Astrocyte (in vitro differentiated cells and primary cell): ENCODE measurements at regions not wholly inside any gene's neighbourhood (a gene's known extent, or its start where the extent isn't known, plus 50 kb on each side); places are given as distances from the start of the nearest gene placed in this dataset.

ENCODE experiments used
- EZH2 ChIP-seq: IDR thresholded peaks from 2 replicates; pipeline ENCODE4 v1.6.1; 2012; ENCODE audit warnings: mild to moderate bottlenecking, low read length, inconsistent platforms; ENCODE audit not compliant: insufficient read depth
- TF ChIP-seq, protein P1 (sequence below): IDR thresholded peaks from 2 replicates; pipeline ENCODE4 v1.5.1; 2011; ENCODE audit warnings: low read depth, mild to moderate bottlenecking, inconsistent platforms, low read length, moderate library complexity; ENCODE audit not compliant: insufficient read depth

DNA sequence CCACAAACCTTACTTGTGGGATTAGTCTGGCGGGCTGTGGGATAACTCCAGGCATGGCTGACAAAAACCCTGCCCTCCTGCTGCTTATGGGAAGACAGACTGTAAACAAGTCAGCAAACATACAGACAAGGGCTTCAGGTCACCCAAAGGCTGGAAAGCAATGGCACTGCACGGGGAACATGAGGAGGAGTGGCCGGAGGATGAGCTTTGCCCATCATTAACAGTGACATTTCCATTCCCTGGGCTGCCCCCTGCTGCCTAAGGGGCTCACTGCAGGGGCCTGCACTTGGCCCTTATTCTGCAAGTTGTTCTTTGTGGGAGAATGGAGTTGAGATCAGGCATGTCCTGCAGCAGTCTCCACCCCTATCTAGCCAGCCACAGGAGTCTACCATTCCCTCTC is 91.3 kb downstream of the UQCRFS1 start:
- TF ChIP-seq, protein P1, sequence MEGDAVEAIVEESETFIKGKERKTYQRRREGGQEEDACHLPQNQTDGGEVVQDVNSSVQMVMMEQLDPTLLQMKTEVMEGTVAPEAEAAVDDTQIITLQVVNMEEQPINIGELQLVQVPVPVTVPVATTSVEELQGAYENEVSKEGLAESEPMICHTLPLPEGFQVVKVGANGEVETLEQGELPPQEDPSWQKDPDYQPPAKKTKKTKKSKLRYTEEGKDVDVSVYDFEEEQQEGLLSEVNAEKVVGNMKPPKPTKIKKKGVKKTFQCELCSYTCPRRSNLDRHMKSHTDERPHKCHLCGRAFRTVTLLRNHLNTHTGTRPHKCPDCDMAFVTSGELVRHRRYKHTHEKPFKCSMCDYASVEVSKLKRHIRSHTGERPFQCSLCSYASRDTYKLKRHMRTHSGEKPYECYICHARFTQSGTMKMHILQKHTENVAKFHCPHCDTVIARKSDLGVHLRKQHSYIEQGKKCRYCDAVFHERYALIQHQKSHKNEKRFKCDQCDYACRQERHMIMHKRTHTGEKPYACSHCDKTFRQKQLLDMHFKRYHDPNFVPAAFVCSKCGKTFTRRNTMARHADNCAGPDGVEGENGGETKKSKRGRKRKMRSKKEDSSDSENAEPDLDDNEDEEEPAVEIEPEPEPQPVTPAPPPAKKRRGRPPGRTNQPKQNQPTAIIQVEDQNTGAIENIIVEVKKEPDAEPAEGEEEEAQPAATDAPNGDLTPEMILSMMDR: no peak
- no peak for TF ChIP-seq EZH2
